BE2C (cell line): ENCODE measurements at regions not wholly inside any gene's neighbourhood (a gene's known extent, or its start where the extent isn't known, plus 50 kb on each side); places are given as distances from the start of the nearest gene placed in this dataset.
"Not testable (repeated sequence)": the region's sequence is repeated elsewhere in the genome, so short reads cannot be mapped to it uniquely, and the experiment has no call there.

Source experiments
- DNase-seq: peaks from one replicate; pipeline ENCODE4 v3.0.0-alpha.2; 2020
- H3K27me3 ChIP-seq: fragments of 250-450 bp; sonication (Bioruptor Pico); 2 replicates; pipeline ENCODE4 v1.5.1; 2020; ENCODE audit warnings: mild to moderate bottlenecking
- H3K36me3 ChIP-seq: fragments of 250-450 bp; sonication (Bioruptor Pico); 2 replicates; pipeline ENCODE4 v1.5.1; 2020; ENCODE audit warnings: mild to moderate bottlenecking
- H3K4me1 ChIP-seq: fragments of 250-450 bp; sonication (Bioruptor Pico); 2 replicates; pipeline ENCODE4 v1.5.1; 2020
- H3K4me3 ChIP-seq: 2 replicates; pipeline ENCODE4 v1.5.1; 2011; ENCODE audit warnings: low read depth, low read length
- H3K9me3 ChIP-seq: fragments of 250-450 bp; sonication (Bioruptor Pico); 2 replicates; pipeline ENCODE4 v1.5.1; 2020

DNA sequence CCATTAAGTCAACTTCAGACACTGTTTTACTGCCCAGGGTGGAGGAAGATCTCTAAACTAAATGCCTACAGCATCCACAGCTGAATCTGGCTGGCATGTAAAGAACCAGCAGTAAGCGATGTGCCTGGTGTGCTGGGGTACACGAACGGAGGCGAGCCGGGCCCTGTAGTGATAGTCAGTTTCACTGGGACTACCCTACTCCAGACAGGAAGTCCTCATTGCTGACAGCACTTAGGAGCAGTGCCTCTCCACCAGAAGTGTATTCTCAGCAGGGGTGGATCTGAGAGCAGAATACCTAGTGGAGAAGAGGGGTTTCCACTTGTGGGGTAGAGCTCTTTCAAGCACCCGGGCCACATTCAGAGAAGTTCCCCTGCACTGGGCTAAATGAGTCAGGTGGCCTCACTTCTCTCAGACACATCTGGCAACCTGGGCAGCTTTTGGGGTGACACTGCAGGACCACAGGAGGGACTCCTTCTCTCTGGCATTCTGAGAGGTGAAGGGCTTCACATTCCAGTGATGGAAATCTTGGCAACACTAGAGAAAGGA lies 290.3 kb upstream of the PLGLB1 start:
- not testable (repeated sequence) for DNase-seq, H3K4me3 ChIP-seq, H3K9me3 ChIP-seq, H3K36me3 ChIP-seq, H3K27me3 ChIP-seq, H3K4me1 ChIP-seq

DNA sequence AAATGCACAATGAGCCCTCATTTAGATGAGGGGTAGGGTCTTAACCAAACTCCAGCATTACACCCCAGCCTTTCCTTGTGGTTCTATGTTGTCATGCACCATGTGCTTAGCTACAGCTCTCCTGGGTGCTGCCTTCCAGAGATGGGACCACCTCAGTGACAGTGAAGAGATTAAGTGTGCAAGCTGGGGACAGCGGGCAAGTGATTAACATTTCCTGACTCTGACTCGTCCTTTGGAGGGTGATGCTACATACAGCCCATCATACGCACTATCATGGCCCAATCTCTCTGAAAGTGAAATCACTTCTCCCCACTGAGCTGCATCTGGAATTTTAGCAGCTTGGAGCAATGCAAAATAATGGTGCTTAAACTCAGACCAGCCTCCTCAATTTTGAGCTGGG lies 293.0 kb upstream of the PLGLB1 start:
- not testable (repeated sequence) for H3K36me3 ChIP-seq, H3K27me3 ChIP-seq, H3K4me1 ChIP-seq, DNase-seq, H3K9me3 ChIP-seq, H3K4me3 ChIP-seq

DNA sequence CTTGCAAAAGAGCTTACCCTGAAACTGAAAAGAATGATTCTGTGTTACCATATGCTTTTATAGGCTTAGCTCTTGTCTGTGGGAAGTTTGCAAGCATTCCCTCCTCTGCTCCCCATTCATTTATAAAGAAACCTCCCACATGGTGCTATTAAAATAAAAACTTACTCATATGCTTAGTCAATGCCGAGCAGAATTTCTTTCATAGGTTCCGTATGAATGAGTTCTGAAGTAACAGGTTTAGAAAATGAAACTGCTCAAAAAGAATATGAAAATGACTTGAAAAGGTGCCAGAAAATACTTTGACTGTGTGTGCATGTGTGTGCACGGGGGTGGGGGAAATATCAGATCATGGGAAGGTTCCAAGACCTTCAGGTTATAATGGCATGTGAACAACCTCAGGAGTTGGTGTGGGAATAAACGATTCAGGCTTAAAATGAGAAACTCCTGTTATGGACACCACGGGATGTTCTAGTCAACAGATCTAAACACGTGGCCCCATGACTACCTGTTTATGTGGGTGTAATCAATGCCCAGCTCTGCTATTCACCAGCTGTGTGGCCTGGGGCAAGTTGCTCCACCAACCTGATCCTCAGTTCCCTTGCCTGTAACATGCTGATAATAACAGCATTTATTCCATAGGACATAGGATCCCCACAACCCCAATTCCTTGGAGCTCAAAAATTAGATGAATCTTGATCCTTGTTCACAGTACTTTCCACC lies 293.7 kb upstream of the PLGLB1 start:
- not testable (repeated sequence) for H3K4me3 ChIP-seq, H3K27me3 ChIP-seq, H3K9me3 ChIP-seq, H3K4me1 ChIP-seq, H3K36me3 ChIP-seq, DNase-seq

DNA sequence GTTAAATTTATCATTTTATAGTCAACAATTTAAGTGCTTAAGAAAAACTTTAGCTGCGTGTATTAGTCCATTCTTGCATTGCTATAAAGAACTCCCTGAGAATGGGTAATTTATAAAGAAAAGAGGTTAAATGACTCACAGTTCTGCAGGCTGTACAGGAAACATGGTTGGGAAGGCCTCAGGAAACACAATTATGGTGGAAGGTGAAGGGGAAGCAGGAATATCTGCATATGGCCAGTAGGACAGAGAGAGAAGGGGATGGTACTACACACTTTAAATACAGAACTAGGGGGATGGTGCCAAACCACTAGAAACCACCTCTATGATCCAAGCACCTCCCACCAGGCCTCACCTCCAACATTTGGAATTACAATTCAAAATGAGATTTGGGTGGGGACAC lies 295.5 kb upstream of the PLGLB1 start:
- H3K9me3 ChIP-seq, H3K36me3 ChIP-seq, H3K27me3 ChIP-seq, H3K4me1 ChIP-seq, DNase-seq, H3K4me3 ChIP-seq: not testable (repeated sequence)

DNA sequence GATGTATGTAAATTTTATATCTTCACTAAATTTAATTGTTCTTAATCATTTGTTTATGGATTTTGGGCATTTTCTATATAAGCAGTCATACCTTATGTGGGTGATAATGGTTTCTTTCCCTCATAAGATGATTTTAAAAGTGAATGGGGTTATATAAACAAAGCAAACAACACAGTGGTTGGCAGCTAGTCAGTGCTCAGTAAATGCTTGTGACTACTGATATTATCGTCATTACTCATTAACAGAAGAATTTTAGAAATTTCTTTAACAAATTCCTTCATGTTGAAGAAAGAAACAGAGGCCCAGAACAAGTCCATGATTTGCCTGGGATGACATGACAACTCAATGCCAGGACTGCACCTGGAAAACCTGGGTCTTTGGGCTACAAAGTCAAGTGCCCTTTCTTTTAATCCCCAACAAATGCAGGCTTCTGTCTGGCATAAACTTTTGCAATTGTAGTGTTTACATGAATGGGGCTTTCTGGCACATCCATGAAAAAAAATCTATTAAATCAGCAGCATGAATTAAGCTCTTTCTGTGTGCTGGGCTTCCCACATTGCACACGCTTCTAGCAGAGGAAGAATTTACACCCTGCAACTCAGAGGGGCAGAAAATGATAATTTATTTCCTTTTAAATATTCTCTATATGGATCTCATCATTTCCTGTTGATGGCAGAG lies 297.3 kb upstream of the PLGLB1 start:
- not testable (repeated sequence) for H3K9me3 ChIP-seq, H3K4me1 ChIP-seq, H3K4me3 ChIP-seq, DNase-seq, H3K27me3 ChIP-seq, H3K36me3 ChIP-seq

DNA sequence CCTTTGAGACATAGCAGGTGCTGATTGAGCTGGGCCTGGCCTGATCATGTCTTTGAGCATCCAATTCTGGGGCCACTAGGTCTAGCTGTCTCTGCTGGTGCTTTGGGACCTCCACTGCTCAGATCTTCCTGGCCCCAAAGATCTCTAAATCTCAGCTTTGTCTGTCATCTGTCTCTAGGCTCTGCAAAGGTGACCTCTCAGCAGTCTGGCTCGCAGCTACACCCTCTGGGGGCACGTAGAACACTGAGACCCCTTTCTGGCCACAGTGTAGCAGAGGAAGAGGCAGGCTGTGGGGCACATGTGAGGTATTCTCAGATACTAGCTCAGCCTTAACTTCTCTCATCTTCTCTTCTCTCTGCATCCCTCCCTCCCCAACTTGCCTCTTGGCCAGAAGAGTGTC lies 298.1 kb upstream of the PLGLB1 start:
- DNase-seq, H3K36me3 ChIP-seq, H3K27me3 ChIP-seq, H3K4me1 ChIP-seq, H3K9me3 ChIP-seq, H3K4me3 ChIP-seq: not testable (repeated sequence)

DNA sequence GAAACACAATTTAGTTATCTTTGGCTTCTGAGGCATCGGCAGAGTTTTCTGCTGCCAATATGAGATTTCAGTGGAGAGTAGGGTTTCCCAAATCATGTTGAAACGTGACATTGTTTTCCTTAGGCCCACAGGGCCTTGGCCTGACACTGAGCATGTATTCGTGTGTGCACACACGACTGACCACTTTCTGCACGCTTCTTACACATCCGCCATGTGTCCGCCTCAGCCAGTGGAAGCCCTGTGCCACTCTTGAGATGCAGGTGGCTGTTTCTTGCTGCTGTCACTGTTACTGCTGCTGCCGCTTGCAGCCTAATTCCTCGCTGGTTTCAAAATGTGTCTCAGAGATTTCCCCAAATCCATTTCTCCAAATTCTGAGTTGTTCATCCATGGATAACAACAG lies 299.6 kb upstream of the PLGLB1 start:
- H3K4me1 ChIP-seq, H3K9me3 ChIP-seq, H3K27me3 ChIP-seq, DNase-seq, H3K36me3 ChIP-seq, H3K4me3 ChIP-seq: not testable (repeated sequence)

DNA sequence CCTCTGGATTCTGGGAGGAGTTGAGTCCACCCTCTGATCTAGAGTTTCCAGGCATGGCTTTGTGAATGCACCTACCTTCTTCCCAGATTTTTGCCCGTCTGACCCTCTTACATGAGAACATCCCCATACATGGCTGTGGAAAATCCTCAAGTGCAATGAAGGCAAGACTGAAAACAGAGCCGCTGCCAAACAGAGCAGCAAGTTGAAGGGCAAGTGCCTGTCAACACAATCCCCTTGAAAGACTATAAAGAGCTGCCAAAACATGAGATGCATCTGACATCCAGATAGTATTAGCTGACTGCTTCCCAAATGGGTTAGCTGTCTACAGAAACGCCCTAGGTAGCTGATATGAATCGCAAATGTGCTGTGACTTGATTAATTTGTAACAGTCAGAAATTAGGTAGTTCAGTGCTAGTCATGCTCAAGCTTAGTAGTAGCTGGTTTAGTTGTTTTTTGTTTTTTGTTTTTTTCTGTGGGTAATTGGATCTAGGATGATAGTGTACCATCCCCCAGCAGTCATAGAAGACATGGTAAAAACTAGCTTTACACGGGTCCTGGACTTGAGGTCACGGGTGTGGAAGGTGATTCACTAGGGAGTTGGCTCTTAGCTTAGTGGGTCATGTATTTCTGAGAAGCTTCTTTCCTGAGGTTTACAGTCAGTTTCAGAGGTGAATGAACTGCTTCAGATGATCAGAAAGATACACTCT lies 302.8 kb upstream of the PLGLB1 start:
- not testable (repeated sequence) for DNase-seq, H3K4me3 ChIP-seq, H3K4me1 ChIP-seq

DNA sequence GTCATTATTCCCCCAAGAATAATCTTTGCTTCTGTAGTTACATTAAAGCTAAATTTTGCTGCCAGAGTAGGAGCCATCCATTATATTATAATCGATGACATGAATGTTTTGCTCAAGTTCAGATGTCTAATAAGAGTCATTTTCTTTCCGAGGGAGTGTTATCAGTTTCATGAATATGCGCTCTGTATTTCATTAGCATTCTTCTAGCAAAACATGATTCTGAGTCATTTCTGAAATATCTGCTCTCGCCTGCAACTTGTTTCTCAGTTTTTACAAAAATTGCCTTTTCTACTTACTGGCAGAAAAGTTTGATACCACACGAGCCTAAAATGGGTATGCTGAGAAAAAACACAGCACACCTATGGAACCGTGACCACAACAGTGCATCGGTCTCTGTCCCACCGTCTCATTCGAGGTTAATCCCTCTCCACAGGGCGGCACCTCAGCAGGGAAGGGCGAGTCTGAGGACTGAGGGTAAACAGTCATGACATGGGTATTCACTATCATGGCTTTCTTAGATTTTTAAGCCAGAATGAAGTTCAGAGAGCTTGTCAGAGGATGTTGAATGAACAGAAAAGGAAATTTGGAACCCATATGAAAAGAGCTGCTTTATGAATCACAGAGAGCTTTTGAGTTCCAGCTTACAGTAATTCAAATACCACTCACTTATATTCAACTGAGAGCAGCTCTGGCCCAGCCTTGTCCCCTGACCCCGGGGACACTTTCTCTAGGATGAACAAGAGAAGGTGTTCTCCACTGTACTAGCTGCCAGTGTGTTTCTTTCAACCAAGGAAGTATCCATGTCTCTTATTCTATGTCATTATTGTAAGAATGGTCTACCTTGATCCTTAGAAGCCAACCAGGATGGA lies 303.6 kb upstream of the PLGLB1 start:
- DNase-seq, H3K4me3 ChIP-seq, H3K27me3 ChIP-seq, H3K4me1 ChIP-seq, H3K36me3 ChIP-seq, H3K9me3 ChIP-seq: not testable (repeated sequence)

More for the DNA sequence above, 302.8 kb upstream of the PLGLB1 start:
- not testable (repeated sequence) for H3K36me3 ChIP-seq, H3K27me3 ChIP-seq, H3K9me3 ChIP-seq

DNA sequence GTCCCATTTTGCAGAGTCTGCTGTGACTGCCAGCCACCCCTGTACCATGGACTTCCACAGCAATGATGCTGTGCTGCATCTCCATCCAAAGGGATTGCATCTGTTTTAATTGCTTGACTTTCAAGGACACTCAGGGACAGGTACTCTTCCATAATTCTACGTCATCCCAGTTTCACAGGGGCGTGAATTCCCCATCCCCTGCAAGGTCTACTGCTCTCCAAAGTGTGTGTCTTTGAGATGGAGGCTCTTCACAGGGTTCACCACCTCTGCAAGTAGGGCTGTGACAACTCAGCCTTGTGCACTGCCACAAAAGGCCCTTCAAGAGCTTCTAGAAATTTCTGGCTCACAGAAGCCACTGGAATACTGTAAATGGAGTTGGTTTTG lies 304.3 kb upstream of the PLGLB1 start:
- not testable (repeated sequence) for H3K27me3 ChIP-seq, H3K4me1 ChIP-seq, H3K9me3 ChIP-seq, H3K36me3 ChIP-seq, H3K4me3 ChIP-seq, DNase-seq

DNA sequence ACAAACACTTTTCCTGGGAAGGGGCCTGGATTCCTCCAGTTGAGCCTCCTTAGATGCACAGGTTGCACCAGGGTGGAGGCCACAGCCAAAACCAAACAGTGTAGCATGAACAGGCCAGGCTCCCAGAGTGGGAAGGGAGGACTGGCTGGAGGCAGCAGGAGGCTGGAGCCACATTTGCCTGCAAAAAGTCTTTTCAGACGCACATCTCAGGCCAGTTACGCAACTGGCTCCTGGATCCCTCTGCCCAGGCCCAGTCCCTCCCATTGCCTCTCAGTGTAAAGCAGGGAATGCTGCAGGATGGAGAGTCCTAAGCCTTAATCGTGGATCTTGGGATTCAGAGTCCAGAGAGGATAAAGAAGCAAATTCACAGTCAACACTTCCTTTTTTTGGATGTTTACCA lies 305.1 kb upstream of the PLGLB1 start:
- not testable (repeated sequence) for H3K4me1 ChIP-seq

DNA sequence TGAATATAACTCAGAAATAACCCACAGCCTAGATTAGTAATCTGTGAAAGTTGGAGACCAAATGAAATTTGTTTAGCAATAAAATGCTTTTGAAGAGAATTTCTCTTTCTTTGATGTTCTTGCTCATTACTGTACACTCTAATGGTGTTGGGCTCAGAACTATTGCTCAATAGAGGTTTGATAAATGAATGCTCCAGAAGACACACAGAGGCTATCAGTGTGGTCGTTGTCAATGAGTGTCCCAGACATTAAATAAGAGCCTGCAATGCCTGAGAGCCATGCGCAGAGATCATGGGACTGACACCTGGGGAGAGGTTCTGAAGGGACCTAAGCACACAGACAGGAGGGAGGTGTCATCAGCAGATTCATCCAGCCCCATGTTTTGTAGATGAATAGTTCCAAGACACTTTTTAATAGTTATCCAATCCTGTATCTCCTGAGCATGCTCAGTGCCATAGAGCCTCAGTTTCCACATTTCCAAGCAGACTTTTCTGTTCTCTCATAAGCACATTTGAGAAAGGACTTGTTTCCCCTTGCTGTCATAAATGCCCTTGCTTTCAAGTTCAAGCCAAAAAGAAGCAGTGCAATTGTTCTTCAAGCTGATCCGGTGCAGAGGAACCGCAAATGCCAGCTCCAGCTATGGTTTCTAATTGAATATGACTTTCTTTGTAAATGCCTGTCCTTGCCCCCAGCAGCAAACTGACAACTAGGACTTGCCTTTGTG lies 306.2 kb upstream of the PLGLB1 start:
- not testable (repeated sequence) for H3K27me3 ChIP-seq, H3K4me1 ChIP-seq, H3K4me3 ChIP-seq, H3K36me3 ChIP-seq, H3K9me3 ChIP-seq, DNase-seq

More for the DNA sequence above, 305.1 kb upstream of the PLGLB1 start:
- DNase-seq, H3K36me3 ChIP-seq, H3K9me3 ChIP-seq, H3K4me3 ChIP-seq, H3K27me3 ChIP-seq: not testable (repeated sequence)

DNA sequence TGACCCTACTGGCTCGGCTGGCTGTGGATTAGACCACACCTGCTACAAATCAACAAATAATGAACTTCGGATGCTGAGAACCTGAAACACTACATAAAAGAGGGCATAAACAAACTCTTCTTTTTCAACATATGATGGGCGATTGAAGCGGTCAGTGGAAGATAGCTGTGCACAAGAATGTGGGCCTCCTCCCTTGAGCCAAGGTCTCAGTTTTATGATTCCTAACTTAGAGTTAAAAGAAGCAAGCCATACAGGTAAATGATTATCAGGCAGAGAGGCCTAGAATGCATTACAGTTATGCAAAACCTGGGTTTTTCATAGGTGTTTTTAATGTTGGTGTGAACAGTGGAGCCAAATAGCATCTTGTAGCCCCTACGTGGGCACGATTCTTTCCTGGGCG lies 307.9 kb upstream of the PLGLB1 start:
- not testable (repeated sequence) for H3K9me3 ChIP-seq, H3K4me3 ChIP-seq, DNase-seq, H3K4me1 ChIP-seq, H3K27me3 ChIP-seq, H3K36me3 ChIP-seq

DNA sequence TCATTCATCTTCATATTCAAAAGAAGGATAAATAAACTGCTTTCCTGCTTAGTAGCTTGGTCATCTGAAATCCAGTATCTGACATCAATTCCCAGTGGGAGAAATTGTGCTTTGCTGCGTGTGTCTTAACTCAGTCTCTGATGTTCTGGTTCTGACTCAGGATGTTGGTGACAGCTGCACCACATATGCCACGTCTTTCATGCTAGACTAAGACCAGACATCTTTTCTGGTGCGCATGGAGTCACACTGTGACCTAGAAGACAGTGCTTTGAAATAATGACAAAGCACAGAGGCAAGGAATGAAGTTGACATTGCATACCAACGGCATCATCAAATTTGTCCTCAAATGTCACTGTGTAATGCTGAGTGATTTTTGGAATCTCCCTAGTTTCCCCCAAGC lies 308.8 kb upstream of the PLGLB1 start:
- not testable (repeated sequence) for H3K4me1 ChIP-seq, H3K9me3 ChIP-seq, DNase-seq, H3K27me3 ChIP-seq, H3K4me3 ChIP-seq, H3K36me3 ChIP-seq
